PC-9 (cell line): ENCODE measurements at regions not wholly inside any gene's neighbourhood (a gene's known extent, or its start where the extent isn't known, plus 50 kb on each side); places are given as distances from the start of the nearest gene placed in this dataset.

Source experiments
- BruUV-seq: library from RNA; stranded (reverse); fragments of 400-500 nt; replicated peaks from 2 replicates; lab custom pipeline; 2021; lab: Mats Ljungman, UMichigan
- CTCF ChIA-PET: fragments of 300-600 bp; sonication (Branson Sonifier 250); formaldehyde crosslinking; loops from one replicate; lab custom pipeline; 2022; ENCODE audit warnings: antibody characterized with exemption; lab: Charles Lee
- POLR2A ChIA-PET: fragments of 300-600 bp; sonication (Branson Sonifier 250); formaldehyde crosslinking; loops from one replicate; lab custom pipeline; 2022; ENCODE audit warnings: antibody characterized with exemption; ENCODE audit not compliant: unreplicated experiment; lab: Charles Lee
- DNase-seq, 2 experiments: peaks; one replicate each; pipeline versions ENCODE4 v3.0.0 to v3.0.0-alpha.2; 2015 to 2022; ENCODE audit warnings: mixed read lengths in 1 of 2
- H2AFZ ChIP-seq: fragments of 200-600 bp; sonication (generic); 2 replicates; pipeline ENCODE4 v1.8.1; 2017; ENCODE audit warnings: antibody characterized with exemption
- H3F3A ChIP-seq: fragments of 200-600 bp; sonication (generic); 2 replicates; pipeline ENCODE4 v1.8.1; 2017; ENCODE audit warnings: antibody characterized with exemption, mild to moderate bottlenecking, low read depth; ENCODE audit not compliant: insufficient read depth
- H3K27ac ChIP-seq: fragments of 200-600 bp; sonication (generic); 2 replicates; pipeline ENCODE4 v1.6.1; 2016; ENCODE audit warnings: mixed run types
- H3K27me3 ChIP-seq: fragments of 200-600 bp; sonication (generic); 2 replicates; pipeline ENCODE4 v1.6.1; 2016; ENCODE audit warnings: low read depth, mixed run types; ENCODE audit not compliant: insufficient read depth
- H3K36me3 ChIP-seq: fragments of 200-600 bp; sonication (generic); 2 replicates; pipeline ENCODE4 v1.6.1; 2016; ENCODE audit warnings: low read depth, mixed run types
- H3K4me1 ChIP-seq: fragments of 200-600 bp; sonication (generic); replicated peaks from 2 replicates; pipeline ENCODE4 v1.6.1; 2016; ENCODE audit warnings: mixed run types; ENCODE audit not compliant: insufficient read depth
- H3K4me2 ChIP-seq: fragments of 200-600 bp; sonication (generic); 2 replicates; pipeline ENCODE4 v1.6.1; 2017; ENCODE audit warnings: mixed run types
- H3K4me3 ChIP-seq: fragments of 200-600 bp; sonication (generic); 2 replicates; pipeline ENCODE4 v1.6.1; 2016; ENCODE audit warnings: mixed run types
- H3K79me2 ChIP-seq: fragments of 200-600 bp; sonication (generic); 2 replicates; pipeline ENCODE4 v1.6.1; 2017; ENCODE audit warnings: low read depth, mixed run types
- H3K9me2 ChIP-seq: fragments of 200-600 bp; sonication (generic); 2 replicates; pipeline ENCODE4 v1.8.1; 2017; ENCODE audit warnings: mild to moderate bottlenecking; ENCODE audit not compliant: insufficient read depth
- H3K9me3 ChIP-seq: fragments of 200-600 bp; sonication (generic); 2 replicates; pipeline ENCODE4 v1.8.1; 2016; ENCODE audit warnings: low read depth; ENCODE audit not compliant: insufficient read depth
- H4K20me1 ChIP-seq: fragments of 200-600 bp; sonication (generic); 2 replicates; pipeline ENCODE4 v1.8.1; 2017; ENCODE audit not compliant: insufficient read depth
- EZH2 ChIP-seq: fragments of 200-600 bp; sonication (generic); IDR thresholded peaks from 2 replicates; pipeline ENCODE4 v1.8.0; 2017; ENCODE audit warnings: antibody characterized with exemption, low read depth
- intact Hi-C: fragments of 100-400 bp; cut with micrococcal nuclease; formaldehyde crosslinking; loops from one replicate; pipeline ENCODE4 v1.10.0; 2022; ENCODE audit not compliant: unreplicated experiment
- TF ChIP-seq, protein P1 (sequence below): fragments of 200-600 bp; sonication (generic); conservative IDR thresholded peaks from 2 replicates; pipeline ENCODE4 v1.6.1; 2017; ENCODE audit warnings: mixed run types, antibody characterized with exemption, mild to moderate bottlenecking, moderate library complexity

DNA sequence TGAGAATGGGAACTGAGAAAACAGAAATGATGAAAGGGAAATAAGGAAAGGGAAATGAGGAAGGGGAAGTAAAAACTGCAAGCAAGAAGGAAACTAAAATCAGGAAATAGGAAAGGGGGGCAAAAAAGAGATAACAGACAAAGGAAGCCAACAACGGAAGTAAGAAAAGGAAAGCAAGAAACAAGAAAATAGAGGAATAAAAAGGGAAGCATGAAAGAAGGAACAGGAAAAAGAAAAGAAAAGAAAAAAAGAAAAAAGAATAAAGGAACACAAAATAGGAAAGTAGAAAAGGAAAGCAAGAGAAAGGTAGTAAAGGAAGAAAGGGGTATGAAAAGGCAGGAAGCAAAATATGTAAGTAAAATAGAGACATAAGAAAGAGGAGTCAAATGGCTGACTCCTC lies 241.2 kb upstream of the NCKAP5 start:
- TF ChIP-seq EZH2: no peak
- TF ChIP-seq, protein P1, sequence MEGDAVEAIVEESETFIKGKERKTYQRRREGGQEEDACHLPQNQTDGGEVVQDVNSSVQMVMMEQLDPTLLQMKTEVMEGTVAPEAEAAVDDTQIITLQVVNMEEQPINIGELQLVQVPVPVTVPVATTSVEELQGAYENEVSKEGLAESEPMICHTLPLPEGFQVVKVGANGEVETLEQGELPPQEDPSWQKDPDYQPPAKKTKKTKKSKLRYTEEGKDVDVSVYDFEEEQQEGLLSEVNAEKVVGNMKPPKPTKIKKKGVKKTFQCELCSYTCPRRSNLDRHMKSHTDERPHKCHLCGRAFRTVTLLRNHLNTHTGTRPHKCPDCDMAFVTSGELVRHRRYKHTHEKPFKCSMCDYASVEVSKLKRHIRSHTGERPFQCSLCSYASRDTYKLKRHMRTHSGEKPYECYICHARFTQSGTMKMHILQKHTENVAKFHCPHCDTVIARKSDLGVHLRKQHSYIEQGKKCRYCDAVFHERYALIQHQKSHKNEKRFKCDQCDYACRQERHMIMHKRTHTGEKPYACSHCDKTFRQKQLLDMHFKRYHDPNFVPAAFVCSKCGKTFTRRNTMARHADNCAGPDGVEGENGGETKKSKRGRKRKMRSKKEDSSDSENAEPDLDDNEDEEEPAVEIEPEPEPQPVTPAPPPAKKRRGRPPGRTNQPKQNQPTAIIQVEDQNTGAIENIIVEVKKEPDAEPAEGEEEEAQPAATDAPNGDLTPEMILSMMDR: no peak
- intact Hi-C loops: no loop called here
- H3K4me2 ChIP-seq: no peak overlapping the region
- no peaks in the 10 kb centered on the region for H3K27me3 ChIP-seq
- no peaks in the 10 kb centered on the region for H3K79me2 ChIP-seq
- no peaks in the 10 kb centered on the region; the same call in 1 of the 2 replicates for H3K9me3 ChIP-seq
- no peak overlapping the region for H3K4me3 ChIP-seq
- no peak overlapping the region for H3K27ac ChIP-seq
- H3F3A ChIP-seq: no peaks in the 10 kb centered on the region
- ChIA-PET CTCF (no interaction called here), POLR2A (no interaction called here)
- peaks cover 10% of the 10 kb centered on the region for H3K4me1 ChIP-seq
- DNase-seq: no peak
- no peaks in the 10 kb centered on the region for H3K36me3 ChIP-seq
- no TSS peak for BruUV-seq
- H3K9me2 ChIP-seq: no peaks in the 10 kb centered on the region
- H4K20me1 ChIP-seq: no peaks in the 10 kb centered on the region
- no peak overlapping the region for H2AFZ ChIP-seq

DNA sequence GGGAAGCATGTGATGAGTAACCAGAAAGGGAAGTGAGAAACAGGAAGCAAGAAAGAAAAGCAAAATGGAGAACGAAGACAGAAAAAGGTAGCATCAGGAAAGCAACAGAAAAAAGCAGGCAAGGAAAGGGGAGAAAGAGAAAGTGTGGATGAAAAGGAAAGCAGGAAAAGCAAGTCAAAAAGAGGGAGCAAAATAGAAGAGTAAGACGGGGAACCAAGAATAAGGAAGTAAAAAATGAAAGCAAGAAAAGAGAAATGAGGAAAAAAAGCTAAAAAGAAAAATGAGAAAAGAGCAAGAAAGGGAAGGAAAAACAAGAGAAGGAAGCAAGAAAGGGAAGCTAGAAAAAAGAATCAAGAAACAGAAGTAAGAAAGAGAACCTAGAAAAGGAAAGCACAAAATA lies 242.3 kb upstream of the NCKAP5 start:
- no peak for DNase-seq
- Histone ChIP-seq H3F3A (no peaks in the 10 kb centered on the region), H3K9me3 (no peaks in the 10 kb centered on the region; the same call in 1 of the 2 replicates), H3K4me2 (no peak overlapping the region), H3K79me2 (no peaks in the 10 kb centered on the region), H3K4me1 (peaks cover 10% of the 10 kb centered on the region), H3K27ac (no peak overlapping the region), H3K9me2 (no peaks in the 10 kb centered on the region), H4K20me1 (no peaks in the 10 kb centered on the region), H2AFZ (no peak overlapping the region), H3K36me3 (no peaks in the 10 kb centered on the region), H3K4me3 (no peak overlapping the region), H3K27me3 (no peaks in the 10 kb centered on the region)
- ChIA-PET POLR2A (no interaction called here), CTCF (no interaction called here)
- TF ChIP-seq EZH2: no peak
- TF ChIP-seq, protein P1: no peak
- intact Hi-C loops: no loop called here
- BruUV-seq: no TSS peak

DNA sequence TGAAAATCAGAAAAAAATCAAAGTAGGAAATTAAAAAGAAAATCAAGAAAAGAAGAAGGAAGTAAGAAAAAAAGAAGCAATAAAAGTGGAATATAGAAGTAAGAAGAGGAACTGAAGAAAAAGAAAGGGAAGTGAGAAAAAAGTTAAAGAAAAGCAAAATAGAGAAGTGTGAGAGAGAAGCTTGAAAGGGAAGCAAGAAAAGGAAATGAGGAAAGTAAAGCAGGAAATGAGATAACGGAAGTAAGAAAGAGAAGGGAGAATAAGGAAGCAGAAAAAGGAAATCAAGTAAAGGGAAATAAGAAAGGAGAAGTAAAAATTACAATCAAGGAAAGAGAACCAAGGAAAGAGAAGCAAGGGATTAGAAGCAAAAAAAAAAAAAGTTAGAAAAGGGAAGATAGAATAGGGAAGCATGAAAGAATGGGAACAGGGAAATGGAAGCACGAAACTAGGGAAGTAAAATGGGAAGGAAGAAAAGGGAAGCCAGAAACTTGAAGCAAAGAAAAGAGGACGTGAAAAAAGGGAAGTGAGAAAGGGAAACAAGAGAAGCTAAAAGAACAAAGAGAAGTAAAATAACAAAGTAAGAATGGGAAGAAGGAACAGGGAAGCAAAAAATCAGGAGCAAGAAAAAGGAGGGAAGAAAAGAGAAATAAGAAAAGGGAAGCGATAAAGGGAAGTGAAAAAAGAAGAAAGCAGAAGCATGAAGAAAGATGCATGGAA lies 243.3 kb upstream of the NCKAP5 start:
- CTCF ChIA-PET: no interaction called here
- H3K4me1 ChIP-seq: peaks cover 12% of the 10 kb centered on the region
- no peaks in the 10 kb centered on the region for H4K20me1 ChIP-seq
- DNase-seq: no peak
- no peaks in the 10 kb centered on the region; the same call in 1 of the 2 replicates for H3K9me3 ChIP-seq
- H3F3A ChIP-seq: no peaks in the 10 kb centered on the region
- POLR2A ChIA-PET: no interaction called here
- H3K27me3 ChIP-seq: no peaks in the 10 kb centered on the region
- H3K4me2 ChIP-seq: no peak overlapping the region
- no peak for TF ChIP-seq EZH2
- TF ChIP-seq, protein P1: no peak
- H3K9me2 ChIP-seq: no peaks in the 10 kb centered on the region
- H3K27ac ChIP-seq: no peak overlapping the region
- H3K79me2 ChIP-seq: no peaks in the 10 kb centered on the region
- H2AFZ ChIP-seq: no peak overlapping the region
- intact Hi-C loops: no loop called here
- H3K36me3 ChIP-seq: no peaks in the 10 kb centered on the region
- no TSS peak for BruUV-seq
- H3K4me3 ChIP-seq: no peak overlapping the region
